CD4-positive, alpha-beta T cell (primary cell): ENCODE measurements at regions not wholly inside any gene's neighbourhood (a gene's known extent, or its start where the extent isn't known, plus 50 kb on each side); places are given as distances from the start of the nearest gene placed in this dataset.

Experiments
- ATAC-seq: fragments of 200-7000 bp; cut with Tn5 transposase; one replicate; pipeline ENCODE4 v1.10.0; 2022; ENCODE audit warnings: mild to moderate bottlenecking; ENCODE audit not compliant: poor library complexity
- CTCF ChIA-PET: fragments of 350-600 bp; sonication (Branson Sonifier 250); formaldehyde crosslinking; loops from one replicate; lab custom pipeline; 2021; ENCODE audit warnings: antibody characterized with exemption, inconsistent platforms; lab: Charles Lee
- POLR2A ChIA-PET: fragments of 350-600 bp; sonication (Branson Sonifier 250); formaldehyde crosslinking; loops from one replicate; lab custom pipeline; 2021; ENCODE audit warnings: antibody characterized with exemption, inconsistent platforms; lab: Charles Lee
- DNase-seq, 14 experiments: peaks; one replicate each; pipeline ENCODE4 v3.0.0-alpha.2; 2013 to 2020; ENCODE audit warnings: mixed read lengths in 2 of 14
- H3K27ac ChIP-seq, 2 donors: one replicate each; pipeline versions ENCODE4 v1.5.1 to v1.7.0; 2013; ENCODE audit warnings: low read length in 2 of 2, low read depth in 1 of 2, mild to moderate bottlenecking in 1 of 2
- H3K27me3 ChIP-seq, 2 experiments: 1 replicate in 1 of 2; 2 replicates in 1 of 2; pipeline versions ENCODE4 v1.6.1 to v1.7.0; 2013; ENCODE audit warnings: low read length in 2 of 2, control low read depth in 1 of 2, mild to moderate bottlenecking in 1 of 2, moderate library complexity in 1 of 2; ENCODE audit not compliant: insufficient read depth in 2 of 2, control insufficient read depth in 1 of 2
- H3K36me3 ChIP-seq: one replicate; pipeline ENCODE4 v1.6.1; 2013; ENCODE audit warnings: low read length, control low read depth; ENCODE audit not compliant: insufficient read depth
- H3K4me1 ChIP-seq: one replicate; pipeline ENCODE4 v1.6.1; 2013; ENCODE audit warnings: low read length, control low read depth; ENCODE audit not compliant: insufficient read depth
- H3K4me3 ChIP-seq: one replicate; pipeline ENCODE4 v1.5.1; 2013; ENCODE audit warnings: mild to moderate bottlenecking, low read length, moderate library complexity
- H3K9me3 ChIP-seq, 2 experiments: 1 replicate in 1 of 2; 2 replicates in 1 of 2; pipeline versions ENCODE4 v1.6.1 to v1.7.0; 2013; ENCODE audit warnings: low read length in 2 of 2, mild to moderate bottlenecking in 2 of 2, control low read depth in 1 of 2, moderate library complexity in 1 of 2; ENCODE audit not compliant: control insufficient read depth in 1 of 2, insufficient read depth in 1 of 2
- H3K27ac Mint-ChIP-seq: one replicate; pipeline ENCODE4 v1.8.0; 2020; ENCODE audit warnings: mixed read lengths
- H3K27me3 Mint-ChIP-seq: one replicate; pipeline ENCODE4 v1.8.0; 2021; ENCODE audit warnings: mixed read lengths
- H3K36me3 Mint-ChIP-seq: one replicate; pipeline ENCODE4 v1.8.0; 2021; ENCODE audit warnings: low read depth, mixed read lengths
- H3K4me1 Mint-ChIP-seq: one replicate; pipeline ENCODE4 v1.8.0; 2021; ENCODE audit warnings: low read depth, mixed read lengths
- H3K4me3 Mint-ChIP-seq: one replicate; pipeline ENCODE4 v1.8.0; 2020; ENCODE audit warnings: mild to moderate bottlenecking, mixed read lengths
- H3K9me3 Mint-ChIP-seq: one replicate; pipeline ENCODE4 v1.8.0; 2020; ENCODE audit warnings: mixed read lengths
- intact Hi-C, 2 experiments: fragments of 100-400 bp; cut with DNase I in 1 of 2; cut with micrococcal nuclease in 1 of 2; formaldehyde crosslinking; loops; one replicate each; pipeline versions ENCODE4 v1.15.1 to v1.9.0; 2023 to 2025; cut with DNase I, micrococcal nuclease
- TF ChIP-seq, protein P1 (sequence below): fragments of 200-600 bp; IDR thresholded peaks from one replicate; pipeline ENCODE4 v1.8.0; 2022; ENCODE audit warnings: antibody characterized with exemption, mild to moderate bottlenecking

DNA sequence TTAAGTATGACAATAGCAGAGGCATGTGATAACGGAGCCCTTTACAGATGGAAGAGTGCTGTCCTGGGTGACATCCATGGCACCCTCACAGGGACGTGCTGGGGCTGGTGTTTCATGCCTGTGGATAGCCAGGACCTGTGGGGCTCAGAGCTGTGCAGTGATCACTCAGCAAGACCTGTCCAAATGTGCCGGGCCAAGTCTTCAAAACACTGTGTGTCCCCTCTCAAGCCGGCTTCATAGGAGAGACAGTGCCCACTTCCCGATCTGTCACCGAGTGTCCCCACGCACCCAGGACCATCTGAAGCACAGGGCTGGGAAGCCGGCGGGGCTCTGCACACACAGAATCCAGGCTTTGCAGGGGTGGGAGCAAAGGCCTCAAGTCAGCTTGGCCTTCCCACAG is 217.2 kb upstream of the IGF1R start:
- Mint-ChIP-seq H3K4me3 (no peak overlapping the region), H3K36me3 (no peaks in the 10 kb centered on the region), H3K27me3 (peaks cover 59% of the 10 kb centered on the region), H3K4me1 (peaks cover 7% of the 10 kb centered on the region), H3K27ac (no peak overlapping the region), H3K9me3 (no peaks in the 10 kb centered on the region)
- H3K36me3 ChIP-seq = no peaks in the 10 kb centered on the region
- ChIA-PET POLR2A (no interaction called here), CTCF (no interaction called here)
- peaks cover 8% of the 10 kb centered on the region for H3K4me1 ChIP-seq
- peaks cover 26 to 35% of the 10 kb centered on the region in 2 experiments for H3K27me3 ChIP-seq
- DNase-seq (no peak), ATAC-seq (no peak)
- intact Hi-C loops = no loop called here
- H3K27ac ChIP-seq = no peak overlapping the region
- peaks cover 0 to 4% of the 10 kb centered on the region in 2 experiments for H3K9me3 ChIP-seq
- TF ChIP-seq, protein P1, sequence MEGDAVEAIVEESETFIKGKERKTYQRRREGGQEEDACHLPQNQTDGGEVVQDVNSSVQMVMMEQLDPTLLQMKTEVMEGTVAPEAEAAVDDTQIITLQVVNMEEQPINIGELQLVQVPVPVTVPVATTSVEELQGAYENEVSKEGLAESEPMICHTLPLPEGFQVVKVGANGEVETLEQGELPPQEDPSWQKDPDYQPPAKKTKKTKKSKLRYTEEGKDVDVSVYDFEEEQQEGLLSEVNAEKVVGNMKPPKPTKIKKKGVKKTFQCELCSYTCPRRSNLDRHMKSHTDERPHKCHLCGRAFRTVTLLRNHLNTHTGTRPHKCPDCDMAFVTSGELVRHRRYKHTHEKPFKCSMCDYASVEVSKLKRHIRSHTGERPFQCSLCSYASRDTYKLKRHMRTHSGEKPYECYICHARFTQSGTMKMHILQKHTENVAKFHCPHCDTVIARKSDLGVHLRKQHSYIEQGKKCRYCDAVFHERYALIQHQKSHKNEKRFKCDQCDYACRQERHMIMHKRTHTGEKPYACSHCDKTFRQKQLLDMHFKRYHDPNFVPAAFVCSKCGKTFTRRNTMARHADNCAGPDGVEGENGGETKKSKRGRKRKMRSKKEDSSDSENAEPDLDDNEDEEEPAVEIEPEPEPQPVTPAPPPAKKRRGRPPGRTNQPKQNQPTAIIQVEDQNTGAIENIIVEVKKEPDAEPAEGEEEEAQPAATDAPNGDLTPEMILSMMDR = no peak
- H3K4me3 ChIP-seq = no peak overlapping the region

DNA sequence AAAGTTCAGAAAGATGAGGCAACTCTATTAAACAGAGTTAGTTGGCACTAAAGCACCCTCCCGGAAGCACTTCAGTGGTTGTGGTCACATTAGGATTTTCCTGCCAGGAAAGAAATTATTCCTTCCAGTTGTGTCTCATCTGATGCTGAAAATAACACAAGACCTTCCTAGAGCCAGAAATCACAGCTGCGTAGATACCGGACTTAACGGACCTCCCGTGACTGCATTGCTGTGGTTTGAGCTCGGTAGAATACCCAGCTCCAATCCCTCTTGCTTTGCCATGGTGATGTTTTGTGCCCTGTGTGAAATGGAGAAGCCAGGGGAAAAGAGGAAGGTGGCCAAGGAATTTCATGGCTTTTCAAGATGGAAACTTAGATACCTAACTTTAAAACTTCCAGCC is 215.0 kb upstream of the IGF1R start:
- Mint-ChIP-seq H3K4me3 (no peak overlapping the region), H3K9me3 (no peaks in the 10 kb centered on the region), H3K36me3 (no peaks in the 10 kb centered on the region), H3K4me1 (peaks cover 7% of the 10 kb centered on the region), H3K27me3 (peaks cover 39% of the 10 kb centered on the region), H3K27ac (no peak overlapping the region)
- Histone ChIP-seq H3K36me3 (no peaks in the 10 kb centered on the region), H3K27me3 (peaks cover 18 to 19% of the 10 kb centered on the region in 2 experiments), H3K4me3 (no peak overlapping the region), H3K4me1 (peaks cover 4% of the 10 kb centered on the region), H3K9me3 (peaks cover 0 to 4% of the 10 kb centered on the region in 2 experiments), H3K27ac (no peak overlapping the region)
- CTCF ChIA-PET = no interaction called here
- intact Hi-C loops = no loop called here
- TF ChIP-seq, protein P1 = no peak
- no peak for ATAC-seq
- DNase-seq = no peak
- POLR2A ChIA-PET = no interaction called here

DNA sequence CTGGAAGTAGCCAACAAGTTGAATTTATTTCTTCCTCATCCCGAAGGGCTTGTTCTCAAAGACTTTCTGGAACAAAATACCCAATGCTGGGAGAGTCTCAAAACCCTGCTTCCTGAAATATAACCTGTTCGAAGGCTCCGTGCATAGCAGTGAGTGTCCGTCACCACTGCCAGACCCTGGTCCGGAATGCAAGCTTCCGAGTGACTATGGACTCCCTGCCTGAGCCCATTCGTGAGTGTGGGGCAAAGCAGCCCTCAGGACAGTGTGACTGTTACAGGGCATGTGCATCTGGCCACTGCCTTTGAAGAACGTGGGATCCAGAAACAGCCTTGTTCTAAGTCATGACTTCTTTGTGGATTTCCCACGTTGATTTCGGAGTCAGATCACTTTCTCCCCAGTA is 214.5 kb upstream of the IGF1R start:
- Histone ChIP-seq H3K36me3 (no peaks in the 10 kb centered on the region), H3K27me3 (peaks cover 13 to 15% of the 10 kb centered on the region in 2 experiments), H3K9me3 (peaks cover 0 to 4% of the 10 kb centered on the region in 2 experiments), H3K27ac (no peak overlapping the region), H3K4me1 (no peaks in the 10 kb centered on the region), H3K4me3 (no peak overlapping the region)
- peaks cover 5% of the 10 kb centered on the region for H3K4me1 Mint-ChIP-seq
- intact Hi-C loops = no loop called here
- DNase-seq (no peak), ATAC-seq (no peak)
- POLR2A ChIA-PET = no interaction called here
- H3K4me3 Mint-ChIP-seq = no peak overlapping the region
- no peak overlapping the region for H3K27ac Mint-ChIP-seq
- peaks cover 35% of the 10 kb centered on the region for H3K27me3 Mint-ChIP-seq
- no peaks in the 10 kb centered on the region for H3K36me3 Mint-ChIP-seq
- CTCF ChIA-PET = no interaction called here
- no peaks in the 10 kb centered on the region for H3K9me3 Mint-ChIP-seq
- TF ChIP-seq, protein P1 = no peak
